GM23338 (cell line): ENCODE measurements at regions not wholly inside any gene's neighbourhood (a gene's known extent, or its start where the extent isn't known, plus 50 kb on each side); places are given as distances from the start of the nearest gene placed in this dataset.

Experiments used
- ATAC-seq: fragments of 200-7000 bp; cut with Tn5 transposase; 3 replicates; pipeline ENCODE4 v1.9.1; 2020
- DNase-seq: peaks from one replicate; pipeline ENCODE4 v3.0.0-alpha.2; 2015; ENCODE audit warnings: low spot score
- H2AFZ ChIP-seq: fragments of 200-600 bp; sonication (generic); 2 replicates; pipeline ENCODE4 v1.8.0; 2016; ENCODE audit warnings: antibody characterized with exemption, mild to moderate bottlenecking, moderate library complexity
- H3F3A ChIP-seq: fragments of 200-600 bp; sonication (generic); replicated peaks from 2 replicates; pipeline ENCODE4 v1.8.0; 2017; ENCODE audit warnings: antibody characterized with exemption, mixed run types, low read depth
- H3K27ac ChIP-seq: fragments of 200-600 bp; sonication (generic); 2 replicates; pipeline ENCODE4 v1.6.1; 2016; ENCODE audit warnings: low read depth
- H3K27me3 ChIP-seq: fragments of 200-600 bp; sonication (generic); 2 replicates; pipeline ENCODE4 v1.8.0; 2016; ENCODE audit warnings: mild to moderate bottlenecking, mixed run types, moderate library complexity; ENCODE audit not compliant: insufficient read depth
- H3K36me3 ChIP-seq: fragments of 200-600 bp; sonication (generic); 2 replicates; pipeline ENCODE4 v1.8.0; 2016; ENCODE audit warnings: mild to moderate bottlenecking; ENCODE audit not compliant: insufficient read depth
- H3K4me1 ChIP-seq: fragments of 200-600 bp; sonication (generic); 2 replicates; pipeline ENCODE4 v1.8.0; 2016; ENCODE audit warnings: mild to moderate bottlenecking, moderate library complexity; ENCODE audit not compliant: insufficient read depth
- H3K4me2 ChIP-seq: fragments of 200-600 bp; sonication (generic); 2 replicates; pipeline ENCODE4 v1.7.1; 2017; ENCODE audit warnings: mixed run types
- H3K4me3 ChIP-seq: fragments of 200-600 bp; sonication (generic); 2 replicates; pipeline ENCODE4 v1.6.1; 2016; ENCODE audit warnings: mixed run types
- H3K79me2 ChIP-seq: fragments of 200-600 bp; sonication (generic); replicated peaks from 2 replicates; pipeline ENCODE4 v1.8.0; 2017; ENCODE audit warnings: mild to moderate bottlenecking; ENCODE audit not compliant: insufficient read depth
- H3K9me2 ChIP-seq: fragments of 200-600 bp; sonication (generic); 2 replicates; pipeline ENCODE4 v1.8.0; 2017; ENCODE audit not compliant: insufficient read depth
- H4K20me1 ChIP-seq: fragments of 200-600 bp; sonication (generic); replicated peaks from 2 replicates; pipeline ENCODE4 v1.8.0; 2017; ENCODE audit warnings: mild to moderate bottlenecking; ENCODE audit not compliant: insufficient read depth
- H3K27ac Mint-ChIP-seq: 2 replicates; pipeline ENCODE4 v1.8.0; 2020; ENCODE audit warnings: inconsistent platforms, mild to moderate bottlenecking, moderate library complexity, mixed read lengths
- H3K27me3 Mint-ChIP-seq: 3 replicates; pipeline ENCODE4 v1.8.0; 2022; ENCODE audit warnings: low read depth, mild to moderate bottlenecking, moderate library complexity, mixed read lengths, inconsistent platforms; ENCODE audit not compliant: insufficient read depth, poor library complexity
- H3K36me3 Mint-ChIP-seq: 3 replicates; pipeline ENCODE4 v1.8.0; 2021; ENCODE audit warnings: low read depth, mild to moderate bottlenecking, inconsistent platforms, moderate library complexity, mixed read lengths
- H3K4me1 Mint-ChIP-seq: 3 replicates; pipeline ENCODE4 v1.8.0; 2020; ENCODE audit warnings: mild to moderate bottlenecking, inconsistent platforms, mixed read lengths
- H3K4me3 Mint-ChIP-seq: 3 replicates; pipeline ENCODE4 v1.8.0; 2021; ENCODE audit warnings: moderate library complexity, mild to moderate bottlenecking, inconsistent platforms, mixed read lengths
- H3K9me3 Mint-ChIP-seq: 3 replicates; pipeline ENCODE4 v1.8.0; 2020; ENCODE audit warnings: moderate library complexity, mild to moderate bottlenecking, inconsistent platforms, mixed read lengths
- CREB1 ChIP-seq: fragments of 250-450 bp; sonication (Bioruptor Pico); IDR thresholded peaks from 2 replicates; pipeline ENCODE4 v1.5.0; 2020; ENCODE audit warnings: low read depth, mild to moderate bottlenecking, moderate library complexity
- CTCF ChIP-seq, 2 experiments: fragments of 200-600 bp in 1 of 2; sonication (generic) in 1 of 2; conservative IDR thresholded peaks; 2 replicates each; pipeline versions ENCODE4 v1.5.1 to v1.6.1; 2016 to 2017; ENCODE audit warnings: antibody characterized with exemption in 2 of 2, low read depth in 2 of 2, mild to moderate bottlenecking in 2 of 2, moderate library complexity in 1 of 2
- ETS1 ChIP-seq: IDR thresholded peaks from 2 replicates; pipeline ENCODE4 v1.6.1; 2016; ENCODE audit warnings: antibody characterized with exemption
- EZH2 ChIP-seq: fragments of 200-600 bp; sonication (generic); IDR thresholded peaks from one replicate; pipeline ENCODE4 v1.8.0; 2017; ENCODE audit warnings: antibody characterized with exemption, mild to moderate bottlenecking, low read depth; ENCODE audit not compliant: unreplicated experiment
- EZH2phosphoT487 ChIP-seq: fragments of 200-600 bp; sonication (generic); IDR thresholded peaks from one replicate; pipeline ENCODE4 v1.8.1; 2018; ENCODE audit warnings: antibody characterized with exemption; ENCODE audit not compliant: unreplicated experiment
- NANOG ChIP-seq: IDR thresholded peaks from 2 replicates; pipeline ENCODE4 v1.6.1; 2016; ENCODE audit warnings: antibody characterized with exemption, borderline replicate concordance
- POLR2AphosphoS5 ChIP-seq: IDR thresholded peaks from 2 replicates; pipeline ENCODE4 v1.6.1; 2016; ENCODE audit warnings: antibody characterized with exemption, low read depth
- REST ChIP-seq: IDR thresholded peaks from one replicate; pipeline ENCODE4 v1.6.1; 2018; ENCODE audit warnings: antibody characterized with exemption; ENCODE audit not compliant: unreplicated experiment
- STAT1 ChIP-seq: IDR thresholded peaks from one replicate; pipeline ENCODE4 v1.6.1; 2016; ENCODE audit warnings: antibody characterized with exemption; ENCODE audit not compliant: unreplicated experiment
- ZNF114 ChIP-seq: fragments of 250-450 bp; sonication (Bioruptor Pico); IDR thresholded peaks from 2 replicates; pipeline ENCODE4 v1.5.0; 2020; ENCODE audit warnings: mild to moderate bottlenecking, moderate library complexity
- ZNF331 ChIP-seq: fragments of 250-450 bp; sonication (Bioruptor Pico); IDR thresholded peaks from 2 replicates; pipeline ENCODE4 v1.5.0; 2020; ENCODE audit warnings: low read depth, mild to moderate bottlenecking, moderate library complexity
- ZNF462 ChIP-seq: fragments of 250-450 bp; sonication (Bioruptor Pico); IDR thresholded peaks from 2 replicates; pipeline ENCODE4 v1.5.0; 2020; ENCODE audit warnings: mild to moderate bottlenecking, moderate library complexity

GRCh38 chr20:6657111-6657510 lies 110.4 kb upstream of the BMP2 start:
- Histone ChIP-seq H4K20me1 (no peaks in the 10 kb centered on the region), H3K79me2 (no peaks in the 10 kb centered on the region), H3K4me2 (no peak overlapping the region), H3K36me3 (no peaks in the 10 kb centered on the region), H3K4me3 (no peak overlapping the region), H3K27me3 (no peaks in the 10 kb centered on the region), H3K4me1 (no peaks in the 10 kb centered on the region), H3F3A (no peaks in the 10 kb centered on the region), H3K27ac (no peak overlapping the region), H3K9me2 (peaks cover 10% of the 10 kb centered on the region; the same call in 1 of the 2 replicates), H2AFZ (no peak overlapping the region)
- no peak for TF ChIP-seq REST
- no peak for TF ChIP-seq NANOG
- no peak for TF ChIP-seq CTCF (conservative IDR thresholded peaks at IDR 0.05; ENCODE audit: low read depth in 2 of 2)
- TF ChIP-seq ETS1 = no peak
- no peak for TF ChIP-seq EZH2
- TF ChIP-seq EZH2phosphoT487 = no peak
- TF ChIP-seq ZNF331 (CRISPR knock-in tag) = no peak
- no peak for TF ChIP-seq STAT1
- TF ChIP-seq ZNF114 (CRISPR knock-in tag) = no peak
- no peak for TF ChIP-seq CREB1 (CRISPR knock-in tag)
- no peak for TF ChIP-seq ZNF462
- TF ChIP-seq POLR2AphosphoS5 = no peak
- ATAC-seq (no peak), DNase-seq (no peak)
- H3K4me3 Mint-ChIP-seq = no peak overlapping the region
- H3K4me1 Mint-ChIP-seq = no peaks in the 10 kb centered on the region
- H3K36me3 Mint-ChIP-seq = no peaks in the 10 kb centered on the region
- H3K27me3 Mint-ChIP-seq = peaks cover 3% of the 10 kb centered on the region
- no peak overlapping the region for H3K27ac Mint-ChIP-seq
- no peaks in the 10 kb centered on the region for H3K9me3 Mint-ChIP-seq
